PFSK-1 (cell line): ENCODE measurements at regions not wholly inside any gene's neighbourhood (a gene's known extent, or its start where the extent isn't known, plus 50 kb on each side); places are given as distances from the start of the nearest gene placed in this dataset.

ENCODE experiments used
- FOXP2 ChIP-seq: optimal IDR thresholded peaks from 2 replicates; pipeline ENCODE3; 2011; ENCODE audit warnings: borderline replicate concordance, control low read depth, inconsistent platforms; ENCODE audit not compliant: insufficient read depth; ENCODE audit errors: extremely low read length, extremely low read depth
- POLR2AphosphoS5 ChIP-seq: IDR thresholded peaks from 2 replicates; pipeline ENCODE4 v1.6.1; 2012; ENCODE audit warnings: low read depth, mild to moderate bottlenecking, control low read depth, low read length, moderate library complexity
- SIN3A ChIP-seq: IDR thresholded peaks from 2 replicates; pipeline ENCODE4 v1.6.1; 2012; ENCODE audit warnings: mild to moderate bottlenecking, low read length, moderate library complexity, borderline replicate concordance; ENCODE audit not compliant: insufficient read depth
- TAF1 ChIP-seq: IDR thresholded peaks from 2 replicates; pipeline ENCODE4 v1.6.1; 2012; ENCODE audit warnings: low read length, control low read depth, borderline replicate concordance; ENCODE audit not compliant: insufficient read depth
- TF ChIP-seq, protein P1 (sequence below), 2 experiments: IDR thresholded peaks; 2 replicates each; pipeline versions ENCODE4 v1.6.1 to v1.8.0; 2011 to 2012; ENCODE audit warnings: low read depth in 2 of 2, low read length in 2 of 2, control low read depth in 1 of 2, inconsistent platforms in 1 of 2, mild to moderate bottlenecking in 1 of 2, moderate library complexity in 1 of 2; ENCODE audit not compliant: insufficient read depth in 1 of 2

DNA sequence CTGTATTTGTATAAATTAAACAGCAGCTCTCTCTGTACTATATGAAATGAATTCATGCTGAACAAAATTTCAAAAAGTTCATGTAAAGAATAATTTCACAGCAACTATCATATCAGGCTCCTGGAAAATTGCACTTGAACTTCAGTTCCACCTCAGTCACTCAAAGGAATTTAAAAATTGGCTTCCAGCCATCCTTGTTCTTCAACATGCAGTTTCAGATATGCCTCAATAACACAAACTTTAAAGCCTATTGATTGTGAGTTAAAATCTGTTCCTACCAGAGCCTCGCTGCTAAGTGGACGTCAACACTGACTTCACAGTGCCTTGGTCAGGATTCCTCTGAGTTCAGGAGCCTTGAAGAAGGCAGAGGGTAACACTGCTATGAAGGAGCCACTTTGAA lies 418.7 kb upstream of the WWC1 start:
- TF ChIP-seq FOXP2 (no peak), TAF1 (no peak), POLR2AphosphoS5 (no peak), SIN3A (no peak)
- TF ChIP-seq, protein P1, sequence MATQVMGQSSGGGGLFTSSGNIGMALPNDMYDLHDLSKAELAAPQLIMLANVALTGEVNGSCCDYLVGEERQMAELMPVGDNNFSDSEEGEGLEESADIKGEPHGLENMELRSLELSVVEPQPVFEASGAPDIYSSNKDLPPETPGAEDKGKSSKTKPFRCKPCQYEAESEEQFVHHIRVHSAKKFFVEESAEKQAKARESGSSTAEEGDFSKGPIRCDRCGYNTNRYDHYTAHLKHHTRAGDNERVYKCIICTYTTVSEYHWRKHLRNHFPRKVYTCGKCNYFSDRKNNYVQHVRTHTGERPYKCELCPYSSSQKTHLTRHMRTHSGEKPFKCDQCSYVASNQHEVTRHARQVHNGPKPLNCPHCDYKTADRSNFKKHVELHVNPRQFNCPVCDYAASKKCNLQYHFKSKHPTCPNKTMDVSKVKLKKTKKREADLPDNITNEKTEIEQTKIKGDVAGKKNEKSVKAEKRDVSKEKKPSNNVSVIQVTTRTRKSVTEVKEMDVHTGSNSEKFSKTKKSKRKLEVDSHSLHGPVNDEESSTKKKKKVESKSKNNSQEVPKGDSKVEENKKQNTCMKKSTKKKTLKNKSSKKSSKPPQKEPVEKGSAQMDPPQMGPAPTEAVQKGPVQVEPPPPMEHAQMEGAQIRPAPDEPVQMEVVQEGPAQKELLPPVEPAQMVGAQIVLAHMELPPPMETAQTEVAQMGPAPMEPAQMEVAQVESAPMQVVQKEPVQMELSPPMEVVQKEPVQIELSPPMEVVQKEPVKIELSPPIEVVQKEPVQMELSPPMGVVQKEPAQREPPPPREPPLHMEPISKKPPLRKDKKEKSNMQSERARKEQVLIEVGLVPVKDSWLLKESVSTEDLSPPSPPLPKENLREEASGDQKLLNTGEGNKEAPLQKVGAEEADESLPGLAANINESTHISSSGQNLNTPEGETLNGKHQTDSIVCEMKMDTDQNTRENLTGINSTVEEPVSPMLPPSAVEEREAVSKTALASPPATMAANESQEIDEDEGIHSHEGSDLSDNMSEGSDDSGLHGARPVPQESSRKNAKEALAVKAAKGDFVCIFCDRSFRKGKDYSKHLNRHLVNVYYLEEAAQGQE (IDR thresholded peaks at IDR 0.05; ENCODE audit: insufficient read depth in 1 of 2, low read depth in 2 of 2, low read length in 2 of 2), result no peak

DNA sequence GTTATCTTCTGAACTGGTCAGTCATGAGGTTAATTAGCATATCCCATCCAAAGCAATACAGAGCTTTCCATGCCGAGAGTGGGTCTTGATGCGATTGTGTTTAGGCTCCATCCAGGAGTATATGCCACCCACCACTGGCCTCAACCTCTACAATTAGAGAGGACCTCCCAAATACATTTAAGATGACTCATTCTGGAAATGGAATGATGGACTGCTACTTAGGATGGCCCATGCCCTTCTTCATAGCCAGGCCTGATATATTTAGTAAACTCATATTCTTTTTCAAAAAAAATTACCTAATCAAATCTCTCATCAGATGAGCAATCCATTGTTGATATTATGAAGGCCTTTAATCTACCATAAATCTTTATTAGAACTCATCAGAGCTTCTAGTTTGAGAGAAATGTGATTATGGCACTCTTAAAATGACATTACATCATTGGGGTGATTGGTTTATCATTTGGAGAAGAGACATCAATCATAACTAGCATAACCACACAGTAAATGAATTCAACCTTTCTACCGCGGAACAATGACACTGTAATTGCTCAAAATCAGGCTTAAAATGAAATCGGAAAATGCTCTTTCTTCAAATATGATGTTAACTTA lies 414.2 kb upstream of the WWC1 start:
- no peak for TF ChIP-seq SIN3A
- TF ChIP-seq POLR2AphosphoS5, result no peak
- TF ChIP-seq, protein P1 (IDR thresholded peaks at IDR 0.05; ENCODE audit: insufficient read depth in 1 of 2, low read depth in 2 of 2, low read length in 2 of 2), result no peak
- TF ChIP-seq TAF1, result no peak
- TF ChIP-seq FOXP2, result no peak

DNA sequence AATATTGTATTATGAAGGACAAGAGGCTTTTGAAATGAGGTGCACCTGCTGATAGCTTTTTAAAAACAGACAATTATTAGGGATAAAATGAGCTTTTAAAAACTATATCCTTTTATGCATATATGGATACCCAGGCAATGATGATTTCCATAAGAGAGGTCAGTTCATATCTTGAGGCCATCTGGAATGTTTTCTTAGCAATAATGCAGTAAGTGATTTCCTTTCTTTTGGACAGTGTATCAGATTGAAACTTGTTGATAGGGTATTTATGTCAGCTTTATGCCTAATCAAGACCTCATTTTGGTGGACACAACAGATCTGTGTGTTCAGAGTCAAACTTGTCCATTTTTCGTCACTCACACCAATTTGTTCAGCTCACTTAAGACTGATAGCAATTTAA lies 413.5 kb upstream of the WWC1 start:
- no peak for TF ChIP-seq SIN3A
- no peak for TF ChIP-seq TAF1
- TF ChIP-seq, protein P1 (IDR thresholded peaks at IDR 0.05; ENCODE audit: insufficient read depth in 1 of 2, low read depth in 2 of 2, low read length in 2 of 2), result no peak
- no peak for TF ChIP-seq POLR2AphosphoS5
- TF ChIP-seq FOXP2, result no peak

DNA sequence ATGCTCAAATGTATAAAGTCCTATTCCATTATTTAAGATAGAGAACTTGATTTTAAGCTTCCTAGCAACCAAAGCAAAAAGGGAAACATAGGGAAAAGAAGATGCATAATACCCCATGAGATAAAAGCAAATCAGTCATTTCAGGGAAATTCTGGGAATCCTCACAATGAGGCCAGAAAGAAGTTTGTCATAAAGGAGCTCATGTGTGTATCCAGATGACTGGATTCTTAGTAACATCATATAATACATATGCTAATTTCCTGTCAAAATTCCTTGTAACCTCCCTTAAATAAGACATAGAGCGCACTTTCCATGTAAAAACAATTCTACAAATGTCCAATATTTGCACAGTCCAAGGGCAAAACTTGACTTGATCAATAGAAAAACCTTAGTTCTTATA lies 411.0 kb upstream of the WWC1 start:
- TF ChIP-seq SIN3A (no peak), FOXP2 (no peak), POLR2AphosphoS5 (no peak), TAF1 (no peak)
- TF ChIP-seq, protein P1 (IDR thresholded peaks at IDR 0.05; ENCODE audit: insufficient read depth in 1 of 2, low read depth in 2 of 2, low read length in 2 of 2), result no peak

DNA sequence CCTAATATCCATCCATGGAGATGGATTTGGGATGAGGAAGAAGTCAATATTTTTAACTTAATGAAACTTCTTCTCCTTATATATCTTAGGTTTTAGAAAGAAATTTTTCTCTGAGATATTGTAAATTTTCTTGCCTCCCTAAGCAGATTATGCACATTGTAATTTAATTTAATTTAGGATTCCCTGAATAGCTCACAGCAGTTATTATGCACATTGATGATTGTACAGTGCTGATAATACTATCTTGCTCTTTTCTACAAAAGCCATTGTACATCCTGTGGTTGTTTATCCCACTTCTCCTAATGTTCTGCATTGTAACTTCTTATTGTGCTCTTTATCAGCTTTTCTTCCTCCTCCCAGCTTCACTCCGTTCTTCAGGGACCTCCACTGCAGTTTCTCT lies 410.4 kb upstream of the WWC1 start:
- no peak for TF ChIP-seq SIN3A
- no peak for TF ChIP-seq FOXP2
- TF ChIP-seq POLR2AphosphoS5, result no peak
